GM23338 (cell line): ENCODE measurements at regions not wholly inside any gene's neighbourhood (a gene's known extent, or its start where the extent isn't known, plus 50 kb on each side); places are given as distances from the start of the nearest gene placed in this dataset.
A peak's percentile ranks its signal among the peaks of the same experiment; 100 is the strongest.

Experiments
- ATAC-seq: fragments of 200-7000 bp; cut with Tn5 transposase; 3 replicates; pipeline ENCODE4 v1.9.1; 2020
- DNase-seq: peaks from one replicate; pipeline ENCODE4 v3.0.0-alpha.2; 2015; ENCODE audit warnings: low spot score
- H2AFZ ChIP-seq: fragments of 200-600 bp; sonication (generic); 2 replicates; pipeline ENCODE4 v1.8.0; 2016; ENCODE audit warnings: antibody characterized with exemption, mild to moderate bottlenecking, moderate library complexity
- H3F3A ChIP-seq: fragments of 200-600 bp; sonication (generic); replicated peaks from 2 replicates; pipeline ENCODE4 v1.8.0; 2017; ENCODE audit warnings: antibody characterized with exemption, mixed run types, low read depth
- H3K27ac ChIP-seq: fragments of 200-600 bp; sonication (generic); 2 replicates; pipeline ENCODE4 v1.6.1; 2016; ENCODE audit warnings: low read depth
- H3K27me3 ChIP-seq: fragments of 200-600 bp; sonication (generic); 2 replicates; pipeline ENCODE4 v1.8.0; 2016; ENCODE audit warnings: mild to moderate bottlenecking, mixed run types, moderate library complexity; ENCODE audit not compliant: insufficient read depth
- H3K36me3 ChIP-seq: fragments of 200-600 bp; sonication (generic); 2 replicates; pipeline ENCODE4 v1.8.0; 2016; ENCODE audit warnings: mild to moderate bottlenecking; ENCODE audit not compliant: insufficient read depth
- H3K4me1 ChIP-seq: fragments of 200-600 bp; sonication (generic); 2 replicates; pipeline ENCODE4 v1.8.0; 2016; ENCODE audit warnings: mild to moderate bottlenecking, moderate library complexity; ENCODE audit not compliant: insufficient read depth
- H3K4me2 ChIP-seq: fragments of 200-600 bp; sonication (generic); 2 replicates; pipeline ENCODE4 v1.7.1; 2017; ENCODE audit warnings: mixed run types
- H3K4me3 ChIP-seq: fragments of 200-600 bp; sonication (generic); 2 replicates; pipeline ENCODE4 v1.6.1; 2016; ENCODE audit warnings: mixed run types
- H3K79me2 ChIP-seq: fragments of 200-600 bp; sonication (generic); replicated peaks from 2 replicates; pipeline ENCODE4 v1.8.0; 2017; ENCODE audit warnings: mild to moderate bottlenecking; ENCODE audit not compliant: insufficient read depth
- H3K9me2 ChIP-seq: fragments of 200-600 bp; sonication (generic); 2 replicates; pipeline ENCODE4 v1.8.0; 2017; ENCODE audit not compliant: insufficient read depth
- H4K20me1 ChIP-seq: fragments of 200-600 bp; sonication (generic); replicated peaks from 2 replicates; pipeline ENCODE4 v1.8.0; 2017; ENCODE audit warnings: mild to moderate bottlenecking; ENCODE audit not compliant: insufficient read depth
- H3K27ac Mint-ChIP-seq: 2 replicates; pipeline ENCODE4 v1.8.0; 2020; ENCODE audit warnings: inconsistent platforms, mild to moderate bottlenecking, moderate library complexity, mixed read lengths
- H3K27me3 Mint-ChIP-seq: 3 replicates; pipeline ENCODE4 v1.8.0; 2022; ENCODE audit warnings: low read depth, mild to moderate bottlenecking, moderate library complexity, mixed read lengths, inconsistent platforms; ENCODE audit not compliant: insufficient read depth, poor library complexity
- H3K36me3 Mint-ChIP-seq: 3 replicates; pipeline ENCODE4 v1.8.0; 2021; ENCODE audit warnings: low read depth, mild to moderate bottlenecking, inconsistent platforms, moderate library complexity, mixed read lengths
- H3K4me1 Mint-ChIP-seq: 3 replicates; pipeline ENCODE4 v1.8.0; 2020; ENCODE audit warnings: mild to moderate bottlenecking, inconsistent platforms, mixed read lengths
- H3K4me3 Mint-ChIP-seq: 3 replicates; pipeline ENCODE4 v1.8.0; 2021; ENCODE audit warnings: moderate library complexity, mild to moderate bottlenecking, inconsistent platforms, mixed read lengths
- H3K9me3 Mint-ChIP-seq: 3 replicates; pipeline ENCODE4 v1.8.0; 2020; ENCODE audit warnings: moderate library complexity, mild to moderate bottlenecking, inconsistent platforms, mixed read lengths
- CREB1 ChIP-seq: fragments of 250-450 bp; sonication (Bioruptor Pico); IDR thresholded peaks from 2 replicates; pipeline ENCODE4 v1.5.0; 2020; ENCODE audit warnings: low read depth, mild to moderate bottlenecking, moderate library complexity
- EZH2 ChIP-seq: fragments of 200-600 bp; sonication (generic); IDR thresholded peaks from one replicate; pipeline ENCODE4 v1.8.0; 2017; ENCODE audit warnings: antibody characterized with exemption, mild to moderate bottlenecking, low read depth; ENCODE audit not compliant: unreplicated experiment
- EZH2phosphoT487 ChIP-seq: fragments of 200-600 bp; sonication (generic); IDR thresholded peaks from one replicate; pipeline ENCODE4 v1.8.1; 2018; ENCODE audit warnings: antibody characterized with exemption; ENCODE audit not compliant: unreplicated experiment
- JUNB ChIP-seq: IDR thresholded peaks from one replicate; pipeline ENCODE4 v1.6.1; 2016; ENCODE audit warnings: antibody characterized with exemption; ENCODE audit not compliant: unreplicated experiment
- NANOG ChIP-seq: IDR thresholded peaks from 2 replicates; pipeline ENCODE4 v1.6.1; 2016; ENCODE audit warnings: antibody characterized with exemption, borderline replicate concordance
- POLR2AphosphoS5 ChIP-seq: IDR thresholded peaks from 2 replicates; pipeline ENCODE4 v1.6.1; 2016; ENCODE audit warnings: antibody characterized with exemption, low read depth
- STAT1 ChIP-seq: IDR thresholded peaks from one replicate; pipeline ENCODE4 v1.6.1; 2016; ENCODE audit warnings: antibody characterized with exemption; ENCODE audit not compliant: unreplicated experiment
- ZNF114 ChIP-seq: fragments of 250-450 bp; sonication (Bioruptor Pico); IDR thresholded peaks from 2 replicates; pipeline ENCODE4 v1.5.0; 2020; ENCODE audit warnings: mild to moderate bottlenecking, moderate library complexity
- ZNF331 ChIP-seq: fragments of 250-450 bp; sonication (Bioruptor Pico); IDR thresholded peaks from 2 replicates; pipeline ENCODE4 v1.5.0; 2020; ENCODE audit warnings: low read depth, mild to moderate bottlenecking, moderate library complexity
- TF ChIP-seq, protein P1 (sequence below): IDR thresholded peaks from one replicate; pipeline ENCODE4 v1.6.1; 2018; ENCODE audit warnings: antibody characterized with exemption; ENCODE audit not compliant: unreplicated experiment
- TF ChIP-seq, protein P2 (sequence below), 2 experiments: fragments of 200-600 bp in 1 of 2; sonication (generic) in 1 of 2; conservative IDR thresholded peaks; 2 replicates each; pipeline versions ENCODE4 v1.5.1 to v1.6.1; 2016 to 2017; ENCODE audit warnings: antibody characterized with exemption in 2 of 2, low read depth in 2 of 2, mild to moderate bottlenecking in 2 of 2, moderate library complexity in 1 of 2
- TF ChIP-seq, protein P3 (sequence below): fragments of 250-450 bp; sonication (Bioruptor Pico); IDR thresholded peaks from 2 replicates; pipeline ENCODE4 v1.5.0; 2020; ENCODE audit warnings: mild to moderate bottlenecking, moderate library complexity
- TF ChIP-seq, protein P4 (sequence below): IDR thresholded peaks from 2 replicates; pipeline ENCODE4 v1.6.1; 2016; ENCODE audit warnings: antibody characterized with exemption

DNA sequence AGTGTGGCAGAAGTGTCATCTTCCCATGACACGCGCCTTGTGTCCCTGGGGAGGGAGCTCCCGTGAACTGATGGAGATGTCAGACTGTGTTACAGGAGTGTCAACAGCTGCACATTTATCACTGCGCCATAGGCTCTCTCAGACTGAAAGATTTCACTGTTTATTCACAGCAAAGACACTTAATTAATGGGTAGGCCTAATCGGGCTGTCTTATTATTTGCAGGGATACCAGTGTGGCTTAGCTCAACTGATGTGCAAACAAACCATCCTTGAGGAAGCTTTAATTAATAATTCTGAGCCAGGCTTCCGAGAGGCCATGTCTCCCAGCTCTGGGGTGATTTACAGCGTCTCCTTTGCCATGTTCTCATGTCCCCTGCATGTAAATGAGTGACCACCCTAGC, 771.0 kb downstream of the QKI start:
- H3K27me3 Mint-ChIP-seq = peaks cover 1% of the 10 kb centered on the region
- H3K27me3 ChIP-seq = no peaks in the 10 kb centered on the region
- H2AFZ ChIP-seq = 0 out of 2 replicates have a peak overlapping the region, but pooled peaks have one; percentile 13
- no peak overlapping the region for H3K27ac ChIP-seq
- H3K36me3 Mint-ChIP-seq = peaks cover 5% of the 10 kb centered on the region
- ATAC-seq (no peak), DNase-seq (no peak)
- no peak overlapping the region for H3K4me3 Mint-ChIP-seq
- TF ChIP-seq EZH2 (no peak), ZNF331 (CRISPR knock-in tag) (no peak), NANOG (no peak), POLR2AphosphoS5 (no peak), ZNF114 (CRISPR knock-in tag) (no peak), EZH2phosphoT487 (no peak), STAT1 (no peak), CREB1 (CRISPR knock-in tag) (no peak), JUNB (no peak)
- TF ChIP-seq, protein P1, sequence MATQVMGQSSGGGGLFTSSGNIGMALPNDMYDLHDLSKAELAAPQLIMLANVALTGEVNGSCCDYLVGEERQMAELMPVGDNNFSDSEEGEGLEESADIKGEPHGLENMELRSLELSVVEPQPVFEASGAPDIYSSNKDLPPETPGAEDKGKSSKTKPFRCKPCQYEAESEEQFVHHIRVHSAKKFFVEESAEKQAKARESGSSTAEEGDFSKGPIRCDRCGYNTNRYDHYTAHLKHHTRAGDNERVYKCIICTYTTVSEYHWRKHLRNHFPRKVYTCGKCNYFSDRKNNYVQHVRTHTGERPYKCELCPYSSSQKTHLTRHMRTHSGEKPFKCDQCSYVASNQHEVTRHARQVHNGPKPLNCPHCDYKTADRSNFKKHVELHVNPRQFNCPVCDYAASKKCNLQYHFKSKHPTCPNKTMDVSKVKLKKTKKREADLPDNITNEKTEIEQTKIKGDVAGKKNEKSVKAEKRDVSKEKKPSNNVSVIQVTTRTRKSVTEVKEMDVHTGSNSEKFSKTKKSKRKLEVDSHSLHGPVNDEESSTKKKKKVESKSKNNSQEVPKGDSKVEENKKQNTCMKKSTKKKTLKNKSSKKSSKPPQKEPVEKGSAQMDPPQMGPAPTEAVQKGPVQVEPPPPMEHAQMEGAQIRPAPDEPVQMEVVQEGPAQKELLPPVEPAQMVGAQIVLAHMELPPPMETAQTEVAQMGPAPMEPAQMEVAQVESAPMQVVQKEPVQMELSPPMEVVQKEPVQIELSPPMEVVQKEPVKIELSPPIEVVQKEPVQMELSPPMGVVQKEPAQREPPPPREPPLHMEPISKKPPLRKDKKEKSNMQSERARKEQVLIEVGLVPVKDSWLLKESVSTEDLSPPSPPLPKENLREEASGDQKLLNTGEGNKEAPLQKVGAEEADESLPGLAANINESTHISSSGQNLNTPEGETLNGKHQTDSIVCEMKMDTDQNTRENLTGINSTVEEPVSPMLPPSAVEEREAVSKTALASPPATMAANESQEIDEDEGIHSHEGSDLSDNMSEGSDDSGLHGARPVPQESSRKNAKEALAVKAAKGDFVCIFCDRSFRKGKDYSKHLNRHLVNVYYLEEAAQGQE = no peak
- TF ChIP-seq, protein P2, sequence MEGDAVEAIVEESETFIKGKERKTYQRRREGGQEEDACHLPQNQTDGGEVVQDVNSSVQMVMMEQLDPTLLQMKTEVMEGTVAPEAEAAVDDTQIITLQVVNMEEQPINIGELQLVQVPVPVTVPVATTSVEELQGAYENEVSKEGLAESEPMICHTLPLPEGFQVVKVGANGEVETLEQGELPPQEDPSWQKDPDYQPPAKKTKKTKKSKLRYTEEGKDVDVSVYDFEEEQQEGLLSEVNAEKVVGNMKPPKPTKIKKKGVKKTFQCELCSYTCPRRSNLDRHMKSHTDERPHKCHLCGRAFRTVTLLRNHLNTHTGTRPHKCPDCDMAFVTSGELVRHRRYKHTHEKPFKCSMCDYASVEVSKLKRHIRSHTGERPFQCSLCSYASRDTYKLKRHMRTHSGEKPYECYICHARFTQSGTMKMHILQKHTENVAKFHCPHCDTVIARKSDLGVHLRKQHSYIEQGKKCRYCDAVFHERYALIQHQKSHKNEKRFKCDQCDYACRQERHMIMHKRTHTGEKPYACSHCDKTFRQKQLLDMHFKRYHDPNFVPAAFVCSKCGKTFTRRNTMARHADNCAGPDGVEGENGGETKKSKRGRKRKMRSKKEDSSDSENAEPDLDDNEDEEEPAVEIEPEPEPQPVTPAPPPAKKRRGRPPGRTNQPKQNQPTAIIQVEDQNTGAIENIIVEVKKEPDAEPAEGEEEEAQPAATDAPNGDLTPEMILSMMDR (conservative IDR thresholded peaks at IDR 0.05; ENCODE audit: low read depth in 2 of 2) = no peak
- TF ChIP-seq, protein P3, sequence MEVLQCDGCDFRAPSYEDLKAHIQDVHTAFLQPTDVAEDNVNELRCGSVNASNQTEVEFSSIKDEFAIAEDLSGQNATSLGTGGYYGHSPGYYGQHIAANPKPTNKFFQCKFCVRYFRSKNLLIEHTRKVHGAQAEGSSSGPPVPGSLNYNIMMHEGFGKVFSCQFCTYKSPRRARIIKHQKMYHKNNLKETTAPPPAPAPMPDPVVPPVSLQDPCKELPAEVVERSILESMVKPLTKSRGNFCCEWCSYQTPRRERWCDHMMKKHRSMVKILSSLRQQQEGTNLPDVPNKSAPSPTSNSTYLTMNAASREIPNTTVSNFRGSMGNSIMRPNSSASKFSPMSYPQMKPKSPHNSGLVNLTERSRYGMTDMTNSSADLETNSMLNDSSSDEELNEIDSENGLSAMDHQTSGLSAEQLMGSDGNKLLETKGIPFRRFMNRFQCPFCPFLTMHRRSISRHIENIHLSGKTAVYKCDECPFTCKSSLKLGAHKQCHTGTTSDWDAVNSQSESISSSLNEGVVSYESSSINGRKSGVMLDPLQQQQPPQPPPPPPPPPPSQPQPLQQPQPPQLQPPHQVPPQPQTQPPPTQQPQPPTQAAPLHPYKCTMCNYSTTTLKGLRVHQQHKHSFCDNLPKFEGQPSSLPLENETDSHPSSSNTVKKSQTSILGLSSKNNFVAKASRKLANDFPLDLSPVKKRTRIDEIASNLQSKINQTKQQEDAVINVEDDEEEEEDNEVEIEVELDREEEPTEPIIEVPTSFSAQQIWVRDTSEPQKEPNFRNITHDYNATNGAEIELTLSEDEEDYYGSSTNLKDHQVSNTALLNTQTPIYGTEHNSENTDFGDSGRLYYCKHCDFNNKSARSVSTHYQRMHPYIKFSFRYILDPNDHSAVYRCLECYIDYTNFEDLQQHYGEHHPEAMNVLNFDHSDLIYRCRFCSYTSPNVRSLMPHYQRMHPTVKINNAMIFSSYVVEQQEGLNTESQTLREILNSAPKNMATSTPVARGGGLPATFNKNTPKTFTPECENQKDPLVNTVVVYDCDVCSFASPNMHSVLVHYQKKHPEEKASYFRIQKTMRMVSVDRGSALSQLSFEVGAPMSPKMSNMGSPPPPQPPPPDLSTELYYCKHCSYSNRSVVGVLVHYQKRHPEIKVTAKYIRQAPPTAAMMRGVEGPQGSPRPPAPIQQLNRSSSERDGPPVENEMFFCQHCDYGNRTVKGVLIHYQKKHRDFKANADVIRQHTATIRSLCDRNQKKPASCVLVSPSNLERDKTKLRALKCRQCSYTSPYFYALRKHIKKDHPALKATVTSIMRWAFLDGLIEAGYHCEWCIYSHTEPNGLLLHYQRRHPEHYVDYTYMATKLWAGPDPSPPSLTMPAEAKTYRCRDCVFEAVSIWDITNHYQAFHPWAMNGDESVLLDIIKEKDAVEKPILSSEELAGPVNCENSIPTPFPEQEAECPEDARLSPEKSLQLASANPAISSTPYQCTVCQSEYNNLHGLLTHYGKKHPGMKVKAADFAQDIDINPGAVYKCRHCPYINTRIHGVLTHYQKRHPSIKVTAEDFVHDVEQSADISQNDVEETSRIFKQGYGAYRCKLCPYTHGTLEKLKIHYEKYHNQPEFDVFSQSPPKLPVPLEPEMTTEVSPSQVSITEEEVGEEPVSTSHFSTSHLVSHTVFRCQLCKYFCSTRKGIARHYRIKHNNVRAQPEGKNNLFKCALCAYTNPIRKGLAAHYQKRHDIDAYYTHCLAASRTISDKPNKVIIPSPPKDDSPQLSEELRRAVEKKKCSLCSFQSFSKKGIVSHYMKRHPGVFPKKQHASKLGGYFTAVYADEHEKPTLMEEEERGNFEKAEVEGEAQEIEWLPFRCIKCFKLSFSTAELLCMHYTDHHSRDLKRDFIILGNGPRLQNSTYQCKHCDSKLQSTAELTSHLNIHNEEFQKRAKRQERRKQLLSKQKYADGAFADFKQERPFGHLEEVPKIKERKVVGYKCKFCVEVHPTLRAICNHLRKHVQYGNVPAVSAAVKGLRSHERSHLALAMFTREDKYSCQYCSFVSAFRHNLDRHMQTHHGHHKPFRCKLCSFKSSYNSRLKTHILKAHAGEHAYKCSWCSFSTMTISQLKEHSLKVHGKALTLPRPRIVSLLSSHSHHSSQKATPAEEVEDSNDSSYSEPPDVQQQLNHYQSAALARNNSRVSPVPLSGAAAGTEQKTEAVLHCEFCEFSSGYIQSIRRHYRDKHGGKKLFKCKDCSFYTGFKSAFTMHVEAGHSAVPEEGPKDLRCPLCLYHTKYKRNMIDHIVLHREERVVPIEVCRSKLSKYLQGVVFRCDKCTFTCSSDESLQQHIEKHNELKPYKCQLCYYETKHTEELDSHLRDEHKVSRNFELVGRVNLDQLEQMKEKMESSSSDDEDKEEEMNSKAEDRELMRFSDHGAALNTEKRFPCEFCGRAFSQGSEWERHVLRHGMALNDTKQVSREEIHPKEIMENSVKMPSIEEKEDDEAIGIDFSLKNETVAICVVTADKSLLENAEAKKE (CRISPR knock-in tag) = no peak
- TF ChIP-seq, protein P4, sequence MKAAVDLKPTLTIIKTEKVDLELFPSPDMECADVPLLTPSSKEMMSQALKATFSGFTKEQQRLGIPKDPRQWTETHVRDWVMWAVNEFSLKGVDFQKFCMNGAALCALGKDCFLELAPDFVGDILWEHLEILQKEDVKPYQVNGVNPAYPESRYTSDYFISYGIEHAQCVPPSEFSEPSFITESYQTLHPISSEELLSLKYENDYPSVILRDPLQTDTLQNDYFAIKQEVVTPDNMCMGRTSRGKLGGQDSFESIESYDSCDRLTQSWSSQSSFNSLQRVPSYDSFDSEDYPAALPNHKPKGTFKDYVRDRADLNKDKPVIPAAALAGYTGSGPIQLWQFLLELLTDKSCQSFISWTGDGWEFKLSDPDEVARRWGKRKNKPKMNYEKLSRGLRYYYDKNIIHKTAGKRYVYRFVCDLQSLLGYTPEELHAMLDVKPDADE = no peak
- H3F3A ChIP-seq = no peaks in the 10 kb centered on the region
- H3K4me1 Mint-ChIP-seq = peaks cover 6% of the 10 kb centered on the region; the same call in 2 of the 3 replicates
- H3K9me2 ChIP-seq = peaks cover 7% of the 10 kb centered on the region; the same call in 1 of the 2 replicates
- peaks cover 9% of the 10 kb centered on the region; the same call in 2 of the 3 replicates for H3K9me3 Mint-ChIP-seq
- no peak overlapping the region for H3K4me2 ChIP-seq
- H3K4me1 ChIP-seq = no peaks in the 10 kb centered on the region; the same call in 1 of the 2 replicates
- H3K27ac Mint-ChIP-seq = no peak overlapping the region
- no peaks in the 10 kb centered on the region for H3K36me3 ChIP-seq
- no peaks in the 10 kb centered on the region for H4K20me1 ChIP-seq
- no peaks in the 10 kb centered on the region for H3K79me2 ChIP-seq
- H3K4me3 ChIP-seq = no peak overlapping the region
